NT2/D1 (cell line): ENCODE measurements at regions not wholly inside any gene's neighbourhood (a gene's known extent, or its start where the extent isn't known, plus 50 kb on each side); places are given as distances from the start of the nearest gene placed in this dataset.

Experiments used
- SUZ12 ChIP-seq: IDR thresholded peaks from 2 replicates; pipeline ENCODE4 v1.6.1; 2011; ENCODE audit not compliant: insufficient read length, insufficient read depth; ENCODE audit errors: extremely low read depth
- YY1 ChIP-seq: IDR thresholded peaks from 2 replicates; pipeline ENCODE4 v1.6.1; 2011; ENCODE audit not compliant: insufficient read length, insufficient read depth
- ZNF274 ChIP-seq: IDR thresholded peaks from 2 replicates; pipeline ENCODE4 v1.6.1; 2011; ENCODE audit warnings: mild to moderate bottlenecking, low read depth, low read length

- TF ChIP-seq ZNF274 (no peak), SUZ12 (no peak), YY1 (no peak)
Measured at GRCh38 chr4:115293093-115293462, 179.7 kb upstream of the NDST4 start.
